ENCODE measurements at regions not wholly inside any gene's neighbourhood (a gene's known extent, or its start where the extent isn't known, plus 50 kb on each side); places are given as distances from the start of the nearest gene placed in this dataset.
"Not testable (repeated sequence)": the region's sequence is repeated elsewhere in the genome, so short reads cannot be mapped to it uniquely, and the experiment has no call there.

DNA sequence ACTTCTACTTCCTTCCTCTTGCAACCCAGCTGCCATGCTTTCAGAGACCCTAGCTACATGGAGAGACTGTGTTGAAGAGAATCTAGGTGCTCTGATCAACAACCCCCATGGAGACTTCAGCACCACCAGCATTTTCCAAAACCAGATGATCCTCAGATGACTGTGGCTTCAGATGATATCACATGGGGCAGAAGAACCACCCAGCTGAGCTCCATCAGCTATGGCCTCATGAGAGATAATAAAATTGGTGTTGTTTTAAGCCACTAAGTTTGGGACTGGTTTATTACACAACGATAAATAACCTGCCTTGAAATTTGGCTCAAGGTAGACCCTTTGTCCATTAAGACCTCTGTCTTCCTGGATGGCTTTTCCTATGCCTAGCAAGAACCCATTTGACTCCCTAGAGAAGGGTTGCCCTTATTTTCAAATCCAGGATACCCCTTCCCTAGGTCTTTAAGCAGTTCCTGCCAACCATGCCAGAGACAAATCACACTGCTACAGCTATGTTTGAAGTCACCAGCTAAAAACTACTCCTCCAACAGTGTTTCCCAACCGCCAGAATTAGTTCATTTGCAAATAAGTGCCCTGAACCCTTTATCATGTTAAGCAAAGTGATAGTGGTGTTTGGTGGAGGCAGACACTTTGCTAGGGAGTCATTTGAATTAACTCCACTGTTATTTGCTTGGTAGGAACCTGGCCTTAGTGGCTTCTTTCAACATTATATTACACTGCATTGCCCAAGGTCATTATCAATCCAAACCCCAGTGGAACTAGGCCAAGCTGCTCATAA lies 136.9 kb upstream of the PALS2 start:
- Histone ChIP-seq H3K4me1 (ENCODE audit: control insufficient read depth, insufficient read depth, low read length) (no peaks in the 10 kb centered on the region), H3K27me3 (ENCODE audit: control insufficient read depth, insufficient read depth) (no peaks in the 10 kb centered on the region), H3K27ac (ENCODE audit: low read length) (no peak overlapping the region), H3K9me3 (ENCODE audit: control insufficient read depth, low read length) (no peaks in the 10 kb centered on the region), H3K4me3 (ENCODE audit: low read length) (no peak overlapping the region)
- ATAC-seq (no peak), DNase-seq (no peak)
- 78% methylated on average over 2 of the region's 2 CpGs for WGBS
- intact Hi-C loops (cut with DNase I) = no loop called here

DNA sequence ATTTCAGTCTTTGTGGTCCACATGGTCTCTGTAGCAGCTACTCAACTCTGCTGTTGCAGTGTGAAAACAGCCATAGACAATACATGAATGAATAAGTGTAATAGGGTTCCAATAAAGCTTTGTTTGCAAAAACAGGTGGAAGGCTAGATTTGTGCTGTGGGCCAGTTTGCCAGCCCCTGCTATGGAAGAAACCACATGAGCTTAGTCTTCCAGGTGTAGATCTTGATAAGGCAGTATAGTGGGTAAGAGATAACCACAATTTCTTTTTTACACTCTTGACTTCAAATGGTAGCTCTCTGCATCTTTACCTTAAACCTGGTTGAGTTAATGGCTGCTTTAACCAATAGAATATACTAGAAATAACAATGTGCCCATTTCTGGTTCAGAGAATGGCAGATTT lies 135.0 kb upstream of the PALS2 start:
- Histone ChIP-seq H3K27me3 (ENCODE audit: control insufficient read depth, insufficient read depth) (no peaks in the 10 kb centered on the region), H3K4me3 (ENCODE audit: low read length) (no peak overlapping the region), H3K4me1 (ENCODE audit: control insufficient read depth, insufficient read depth, low read length) (no peaks in the 10 kb centered on the region), H3K9me3 (ENCODE audit: control insufficient read depth, low read length) (no peaks in the 10 kb centered on the region), H3K27ac (ENCODE audit: low read length) (no peak overlapping the region)
- intact Hi-C loops (cut with DNase I) = no loop called here
- ATAC-seq (no peak), DNase-seq (no peak)

- DNase-seq; H3K4me3 ChIP-seq (ENCODE audit: low read length); H3K4me1 ChIP-seq (ENCODE audit: control insufficient read depth, insufficient read depth, low read length); ATAC-seq; intact Hi-C loops (cut with DNase I); H3K27ac ChIP-seq (ENCODE audit: low read length); H3K9me3 ChIP-seq (ENCODE audit: control insufficient read depth, low read length); H3K27me3 ChIP-seq (ENCODE audit: control insufficient read depth, insufficient read depth): not testable (repeated sequence)
- WGBS = 75% methylated on average over 3 of the region's 3 CpGs
Observed at GRCh38 chr7:24439104-24439503, 134.1 kb upstream of the PALS2 start.

GRCh38 chr7:24440892-24441291 lies 132.4 kb upstream of the PALS2 start:
- no peak for DNase-seq
- no peaks in the 10 kb centered on the region for H3K4me1 ChIP-seq (ENCODE audit: control insufficient read depth, insufficient read depth, low read length)
- H3K9me3 ChIP-seq (ENCODE audit: control insufficient read depth, low read length) = no peaks in the 10 kb centered on the region
- intact Hi-C loops (cut with DNase I) = no loop called here
- no peak overlapping the region for H3K27ac ChIP-seq (ENCODE audit: low read length)
- ATAC-seq = no peak
- 72% methylated on average over 3 of the region's 3 CpGs for WGBS
- no peak overlapping the region for H3K4me3 ChIP-seq (ENCODE audit: low read length)
- H3K27me3 ChIP-seq (ENCODE audit: control insufficient read depth, insufficient read depth) = no peaks in the 10 kb centered on the region

DNA sequence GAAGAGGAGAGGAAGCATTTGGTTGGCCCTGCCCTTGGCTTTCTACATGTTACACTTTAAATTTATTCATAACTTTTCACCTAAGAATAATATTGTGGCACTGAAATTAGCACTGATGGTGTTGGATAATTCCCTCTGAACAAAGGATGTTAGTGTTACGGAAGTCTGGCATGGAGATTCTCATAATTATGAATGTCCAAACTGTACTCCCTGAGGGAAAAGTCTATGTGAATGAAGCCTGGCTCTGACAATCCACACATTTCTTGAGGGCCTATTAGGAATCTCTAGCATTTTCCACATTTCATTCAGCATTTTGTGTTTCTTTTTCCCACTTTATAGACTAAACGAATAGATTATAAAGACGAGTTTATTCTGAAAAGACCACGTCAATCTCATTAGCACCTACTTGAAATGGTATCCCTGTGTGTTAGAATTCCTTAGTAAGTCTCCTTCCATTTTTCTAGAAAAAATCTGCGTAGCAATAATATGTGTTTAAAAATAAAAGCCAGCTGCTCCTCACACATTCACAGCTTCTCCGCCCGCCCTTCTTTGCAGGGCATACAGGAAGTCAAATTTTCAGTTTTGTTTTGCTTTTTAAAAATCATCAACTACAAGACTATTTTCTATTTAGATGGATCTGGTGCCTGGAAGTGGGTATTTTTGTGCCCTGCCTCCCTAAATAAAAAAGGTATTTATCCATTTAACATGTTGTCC lies 131.8 kb upstream of the PALS2 start:
- no peaks in the 10 kb centered on the region for H3K9me3 ChIP-seq (ENCODE audit: control insufficient read depth, low read length)
- no peak for ATAC-seq
- no peak overlapping the region for H3K27ac ChIP-seq (ENCODE audit: low read length)
- DNase-seq = no peak
- H3K4me3 ChIP-seq (ENCODE audit: low read length) = no peak overlapping the region
- intact Hi-C loops (cut with DNase I) = no loop called here
- WGBS = 60% methylated on average over 7 of the region's 7 CpGs
- no peaks in the 10 kb centered on the region for H3K27me3 ChIP-seq (ENCODE audit: control insufficient read depth, insufficient read depth)
- no peaks in the 10 kb centered on the region for H3K4me1 ChIP-seq (ENCODE audit: control insufficient read depth, insufficient read depth, low read length)

DNA sequence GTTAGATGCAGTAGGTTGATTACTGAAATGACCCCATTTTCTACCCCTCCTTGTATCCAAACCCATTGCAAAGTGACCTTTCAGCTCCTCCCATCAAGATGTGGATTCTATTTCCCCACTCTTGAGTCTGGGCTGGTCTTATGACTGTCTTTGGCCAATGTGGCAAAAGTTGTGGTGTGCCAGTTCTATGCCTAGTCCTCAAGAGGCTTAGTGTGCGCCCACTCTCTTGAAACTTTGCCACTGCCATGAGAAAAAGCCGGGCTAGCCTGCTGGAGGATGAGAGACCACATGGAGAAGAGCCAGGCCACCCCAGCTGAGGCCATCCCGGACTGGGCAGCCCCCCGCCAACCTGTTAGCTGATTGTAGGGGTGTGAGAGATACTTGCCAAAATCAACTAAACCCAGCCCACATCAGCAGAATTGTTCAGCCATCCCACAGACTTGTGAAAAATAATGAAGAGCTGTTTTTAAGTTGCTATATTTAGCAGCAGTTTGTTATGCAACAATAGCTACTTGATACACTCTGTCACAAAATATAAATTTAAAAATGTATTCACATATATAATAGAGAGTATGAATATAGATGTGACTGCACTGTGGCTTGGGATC lies 131.0 kb upstream of the PALS2 start:
- Histone ChIP-seq H3K4me3 (ENCODE audit: low read length) (no peak overlapping the region), H3K27ac (ENCODE audit: low read length) (no peak overlapping the region), H3K27me3 (ENCODE audit: control insufficient read depth, insufficient read depth) (no peaks in the 10 kb centered on the region), H3K4me1 (ENCODE audit: control insufficient read depth, insufficient read depth, low read length) (no peaks in the 10 kb centered on the region), H3K9me3 (ENCODE audit: control insufficient read depth, low read length) (no peaks in the 10 kb centered on the region)
- intact Hi-C loops (cut with DNase I) = no loop called here
- DNase-seq (peak in 1 of 3 donors; percentile 48), ATAC-seq (no peak)
- WGBS = 50% methylated on average over 4 of the region's 4 CpGs

DNA sequence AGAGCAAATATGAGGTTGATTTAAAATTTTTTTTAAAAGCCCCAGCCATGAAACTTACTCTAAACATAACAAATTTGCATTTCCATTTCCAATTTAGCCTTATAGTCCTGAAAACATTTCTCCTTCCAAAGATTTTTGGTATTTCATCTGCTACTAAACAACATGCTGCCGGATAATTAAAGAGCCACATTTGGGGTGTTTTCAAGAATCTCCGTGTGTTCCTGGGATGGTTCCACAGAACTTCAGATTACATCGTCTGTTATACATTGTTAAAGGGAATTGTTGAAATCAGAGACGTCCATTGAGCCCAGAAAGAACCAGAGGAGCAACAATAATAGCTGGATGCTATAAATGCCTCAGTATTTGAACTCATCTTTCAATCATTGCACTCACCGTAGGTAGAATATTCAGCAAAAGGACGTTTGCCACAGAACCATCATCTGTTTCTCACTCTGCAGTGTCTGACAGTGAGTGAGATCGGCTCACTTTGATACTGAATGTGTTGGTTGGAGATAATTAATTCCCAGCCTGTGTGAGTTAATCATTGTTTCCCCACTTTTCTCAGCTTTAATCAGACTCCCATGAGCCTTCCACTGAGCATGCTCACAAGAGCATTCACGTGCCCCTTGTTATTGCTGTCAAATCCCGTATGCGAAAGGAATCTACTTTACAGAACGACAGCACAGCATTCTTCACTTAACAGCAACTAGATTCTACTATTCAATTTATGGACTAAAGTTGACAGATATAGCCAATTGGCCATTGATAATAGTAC lies 128.4 kb upstream of the PALS2 start:
- no peaks in the 10 kb centered on the region for H3K4me1 ChIP-seq (ENCODE audit: control insufficient read depth, insufficient read depth, low read length)
- intact Hi-C loops (cut with DNase I) = no loop called here

GRCh38 chr7:24448038-24448437 lies 125.2 kb upstream of the PALS2 start:
- no peak overlapping the region for H3K27ac ChIP-seq (ENCODE audit: low read length)

More for the DNA sequence above, 128.4 kb upstream of the PALS2 start:
- no peak for DNase-seq
- WGBS = 58% methylated on average over 11 of the region's 11 CpGs
- Histone ChIP-seq H3K27ac (ENCODE audit: low read length) (no peak overlapping the region), H3K27me3 (ENCODE audit: control insufficient read depth, insufficient read depth) (no peaks in the 10 kb centered on the region), H3K4me3 (ENCODE audit: low read length) (no peak overlapping the region), H3K9me3 (ENCODE audit: control insufficient read depth, low read length) (no peaks in the 10 kb centered on the region)
- ATAC-seq = no peak

GRCh38 chr7:24449416-24449815 lies 123.8 kb upstream of the PALS2 start:
- intact Hi-C loops (cut with DNase I); H3K4me3 ChIP-seq (ENCODE audit: low read length); H3K9me3 ChIP-seq (ENCODE audit: control insufficient read depth, low read length): not testable (repeated sequence)

More at GRCh38 chr7:24448038-24448437, 125.2 kb upstream of the PALS2 start:
- WGBS = 69% methylated on average over 4 of the region's 4 CpGs
- ATAC-seq (no peak), DNase-seq (no peak)
- no peaks in the 10 kb centered on the region for H3K27me3 ChIP-seq (ENCODE audit: control insufficient read depth, insufficient read depth)
- H3K4me3 ChIP-seq (ENCODE audit: low read length) = no peak overlapping the region
- intact Hi-C loops (cut with DNase I) = no loop called here
- H3K9me3 ChIP-seq (ENCODE audit: control insufficient read depth, low read length) = no peaks in the 10 kb centered on the region
- no peaks in the 10 kb centered on the region for H3K4me1 ChIP-seq (ENCODE audit: control insufficient read depth, insufficient read depth, low read length)

DNA sequence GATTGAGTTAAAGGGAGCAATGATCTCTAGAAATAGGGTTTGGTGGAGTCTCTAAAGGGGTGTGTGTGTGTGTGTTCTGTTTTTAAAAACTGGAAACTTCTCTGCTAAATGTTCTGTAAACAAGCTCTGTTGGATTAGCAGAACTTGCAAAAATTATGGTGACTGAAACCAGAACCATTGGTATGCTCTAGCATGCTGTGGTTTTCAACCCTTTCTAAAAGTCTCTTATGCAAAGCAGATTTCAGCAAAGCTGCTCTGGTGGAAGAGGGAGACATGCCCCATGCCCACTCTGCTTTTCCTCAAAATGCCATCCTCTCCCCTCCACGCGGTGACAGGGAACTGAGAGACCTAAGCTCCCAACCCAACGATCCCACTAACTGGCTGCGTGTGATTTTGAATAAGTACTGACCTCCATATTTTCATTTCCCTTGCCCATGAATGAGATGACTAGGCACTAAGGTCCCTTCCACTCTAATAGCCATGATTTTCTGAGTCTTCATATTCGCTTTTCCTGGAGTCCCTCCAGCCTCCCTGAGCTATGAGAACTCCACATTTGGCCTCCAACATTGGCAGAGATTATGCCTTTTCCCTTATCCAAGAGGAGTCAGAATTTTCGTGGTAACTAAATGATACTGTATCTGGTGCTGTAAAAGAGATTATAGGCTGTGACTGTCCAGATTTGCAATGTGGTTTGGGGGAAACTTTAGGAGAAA lies 117.3 kb upstream of the PALS2 start:
- DNase-seq (no peak), ATAC-seq (peak in 1 of 2 donors; percentile 70)
- 58% methylated on average over 6 of the region's 6 CpGs for WGBS
- Histone ChIP-seq H3K27me3 (ENCODE audit: control insufficient read depth, insufficient read depth) (no peaks in the 10 kb centered on the region), H3K4me1 (ENCODE audit: control insufficient read depth, insufficient read depth, low read length) (no peaks in the 10 kb centered on the region), H3K4me3 (ENCODE audit: low read length) (no peak overlapping the region), H3K9me3 (ENCODE audit: control insufficient read depth, low read length) (no peaks in the 10 kb centered on the region), H3K27ac (ENCODE audit: low read length) (no peak overlapping the region)
- intact Hi-C loops (cut with DNase I) = no loop called here

More at GRCh38 chr7:24449416-24449815, 123.8 kb upstream of the PALS2 start:
- H3K27ac ChIP-seq (ENCODE audit: low read length); H3K4me1 ChIP-seq (ENCODE audit: control insufficient read depth, insufficient read depth, low read length); DNase-seq; ATAC-seq; H3K27me3 ChIP-seq (ENCODE audit: control insufficient read depth, insufficient read depth): not testable (repeated sequence)
- WGBS = 85% methylated on average over 5 of the region's 5 CpGs
